GM12878 (cell line): ENCODE measurements at regions not wholly inside any gene's neighbourhood (a gene's known extent, or its start where the extent isn't known, plus 50 kb on each side); places are given as distances from the start of the nearest gene placed in this dataset.

Source experiments
- ATAC-seq: fragments of 200-7000 bp; cut with Tn5 transposase; 3 replicates; pipeline ENCODE4 v1.9.1; 2020; ENCODE audit warnings: mild to moderate bottlenecking, moderate library complexity
- BruUV-seq: library from RNA; stranded (reverse); fragments of 400-500 nt; replicated peaks from 2 replicates; lab custom pipeline; 2021; lab: Mats Ljungman, UMichigan
- CTCF ChIA-PET: fragments of 300-600 bp; sonication (Branson Sonifier 250); formaldehyde crosslinking; extraction: SDS; loops from one replicate; lab custom pipeline; 2021; ENCODE audit warnings: inconsistent platforms; lab: Yijun Ruan, JAX
- POLR2A ChIA-PET: fragments of 350-600 bp; formaldehyde crosslinking; extraction: SDS; loops from one replicate; lab custom pipeline; 2021; ENCODE audit warnings: inconsistent platforms; lab: Charles Lee
- RAD21 ChIA-PET: fragments of 300-600 bp; sonication (Branson Sonifier 250); formaldehyde crosslinking; loops from one replicate; lab custom pipeline; 2023; ENCODE audit warnings: antibody characterized with exemption; ENCODE audit not compliant: unreplicated experiment; lab: Charles Lee
- SMC1A ChIA-PET: fragments of 300-600 bp; sonication (Branson Sonifier 250); formaldehyde crosslinking; loops from one replicate; lab custom pipeline; 2023; ENCODE audit not compliant: unreplicated experiment, uncharacterized antibody; lab: Charles Lee
- DNase-seq: peaks from one replicate; pipeline ENCODE4 v3.0.0-alpha.2; 2011; ENCODE audit warnings: low read depth, low spot score
- FAIRE-seq: peaks from 3 replicates; lab custom pipeline; 2011; peaks lifted over from hg19 to GRCh38; lab: Jason Lieb, UNC
- H2AFZ ChIP-seq: 2 replicates; pipeline ENCODE4 v1.6.0; 2011; ENCODE audit warnings: low read depth, low read length, control low read depth; ENCODE audit not compliant: control insufficient read depth
- H3K27ac ChIP-seq: 2 replicates; pipeline ENCODE4 v1.5.1; 2011; ENCODE audit warnings: control low read depth; ENCODE audit not compliant: control insufficient read depth, insufficient read depth
- H3K27me3 ChIP-seq, 2 experiments: replicated peaks in 1 of 2; 2 replicates each; pipeline versions ENCODE4 v1.6.0 to v1.6.1; 2011; ENCODE audit warnings: low read length in 1 of 2; ENCODE audit not compliant: control insufficient read depth in 2 of 2, insufficient read depth in 2 of 2
- H3K36me3 ChIP-seq, 2 experiments: 2 replicates each; pipeline ENCODE4 v1.5.1; 2011; ENCODE audit warnings: low read length in 1 of 2; ENCODE audit not compliant: control insufficient read depth in 2 of 2, insufficient read depth in 2 of 2
- H3K4me1 ChIP-seq: 2 replicates; pipeline ENCODE4 v1.6.1; 2011; ENCODE audit warnings: mild to moderate bottlenecking, low read length, moderate library complexity, mixed read lengths; ENCODE audit not compliant: control insufficient read depth, insufficient read depth
- H3K4me2 ChIP-seq: 2 replicates; pipeline ENCODE4 v1.6.0; 2011; ENCODE audit warnings: control low read depth; ENCODE audit not compliant: control insufficient read depth, insufficient read depth
- H3K4me3 ChIP-seq: fragments of 200-600 bp; sonication (generic); 2 replicates; pipeline ENCODE4 v1.5.1; 2016
- H3K79me2 ChIP-seq: 2 replicates; pipeline ENCODE4 v1.6.0; 2011; ENCODE audit warnings: low read length; ENCODE audit not compliant: control insufficient read depth, insufficient read depth
- H3K9ac ChIP-seq: 2 replicates; pipeline ENCODE4 v1.8.0; 2011; ENCODE audit warnings: low read length, control low read depth, mixed read lengths; ENCODE audit not compliant: control insufficient read depth, insufficient read depth
- H3K9me3 ChIP-seq: replicated peaks from 3 replicates; pipeline ENCODE4 v1.5.1; 2011; ENCODE audit warnings: mild to moderate bottlenecking, low read length; ENCODE audit not compliant: control insufficient read depth, insufficient read depth
- H4K20me1 ChIP-seq: 2 replicates; pipeline ENCODE4 v1.6.0; 2011; ENCODE audit not compliant: control insufficient read depth, insufficient read depth
- BMI1 ChIP-seq: fragments of 450-650 bp; IDR thresholded peaks from 2 replicates; pipeline ENCODE4 v1.6.1; 2016; ENCODE audit warnings: mild to moderate bottlenecking, moderate library complexity, borderline replicate concordance
- CBFB ChIP-seq: IDR thresholded peaks from 2 replicates; pipeline ENCODE4 v1.6.1; 2016; ENCODE audit warnings: antibody characterized with exemption, low read depth
- EED ChIP-seq: sonication (generic); IDR thresholded peaks from 2 replicates; pipeline ENCODE4 v1.6.1; 2016; ENCODE audit warnings: antibody characterized with exemption, low read depth
- HDAC2 ChIP-seq: fragments of 200-600 bp; sonication (generic); IDR thresholded peaks from 2 replicates; pipeline ENCODE4 v1.6.1; 2017
- RBBP5 ChIP-seq: fragments of 200-600 bp; sonication (generic); conservative IDR thresholded peaks from 2 replicates; pipeline ENCODE4 v1.6.1; 2016
- SMARCA5 ChIP-seq: fragments of 450-650 bp; IDR thresholded peaks from 2 replicates; pipeline ENCODE4 v1.6.1; 2017; ENCODE audit warnings: mild to moderate bottlenecking
- SRF ChIP-seq, 2 experiments: IDR thresholded peaks; 2 replicates each; pipeline ENCODE4 v1.6.1; 2011; ENCODE audit warnings: low read depth in 2 of 2, low read length in 2 of 2, mild to moderate bottlenecking in 1 of 2, moderate library complexity in 1 of 2
- TBL1XR1 ChIP-seq: IDR thresholded peaks from 2 replicates; pipeline ENCODE4 v1.6.1; 2012; ENCODE audit warnings: low read depth, low read length, improper control_type of control experiment
- WGBS: methylation state at CpG from one replicate; pipeline ENCODE4 v1.1.6; 2016; ENCODE audit warnings: low lambda C conversion rate; ENCODE audit not compliant: insufficient replicate concordance, insufficient coverage; ENCODE audit errors: missing lambda C conversion rate; 5-methylcytosine and 5-hydroxymethylcytosine counted together
- in situ Hi-C: fragments of 300-500 bp; cut with MboI; formaldehyde crosslinking; loops from 9 replicates; pipeline ENCODE4 v1.14.3; 2018; ENCODE audit warnings: mixed read lengths
- intact Hi-C: fragments of 100-400 bp; cut with micrococcal nuclease; formaldehyde crosslinking; loops from one replicate; pipeline ENCODE4 v1.14.2; 2022; ENCODE audit not compliant: unreplicated experiment
- TF ChIP-seq, protein P1 (sequence below): fragments of 450-650 bp; IDR thresholded peaks from 2 replicates; pipeline ENCODE4 v1.6.1; 2017; ENCODE audit warnings: mild to moderate bottlenecking, moderate library complexity
- TF ChIP-seq, protein P2 (sequence below): fragments of 450-650 bp; IDR thresholded peaks from 2 replicates; pipeline ENCODE4 v1.6.1; 2018; ENCODE audit warnings: borderline replicate concordance, mild to moderate bottlenecking; ENCODE audit not compliant: partially characterized antibody
- TF ChIP-seq, protein P3 (sequence below): IDR thresholded peaks from 2 replicates; pipeline ENCODE4 v1.6.1; 2011; ENCODE audit warnings: borderline replicate concordance, low read depth, mild to moderate bottlenecking, moderate library complexity, low read length; ENCODE audit not compliant: insufficient read depth, poor library complexity, severe bottlenecking
- TF ChIP-seq, protein P4 (sequence below): IDR thresholded peaks from 2 replicates; pipeline ENCODE4 v1.6.1; 2012; ENCODE audit warnings: mild to moderate bottlenecking, low read depth, low read length

DNA sequence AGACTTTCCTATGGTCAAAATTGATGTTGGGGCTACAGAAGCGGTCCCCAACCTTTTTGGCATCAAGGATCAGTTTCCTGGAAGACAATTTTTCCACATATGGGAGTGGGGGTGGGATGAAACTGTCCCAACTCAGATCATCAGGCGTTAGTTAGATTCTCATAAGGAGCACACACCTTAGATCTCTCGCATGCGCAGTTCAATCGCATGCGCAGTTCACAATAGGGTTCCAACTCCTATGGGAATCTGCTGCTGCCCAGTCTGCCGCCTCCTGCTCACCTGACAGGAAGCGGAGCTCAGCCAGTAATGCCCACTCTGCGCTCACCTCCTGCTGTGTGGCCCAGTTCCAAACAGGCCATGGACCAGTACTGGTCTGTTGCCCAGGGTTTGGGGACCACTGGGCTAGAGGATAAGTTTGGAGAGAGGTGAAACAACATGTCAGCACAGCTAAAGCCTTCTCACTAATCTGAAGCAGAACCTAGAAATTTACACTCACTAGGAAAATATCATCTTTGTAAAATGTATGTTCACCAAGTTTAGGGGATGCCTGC is 410.8 kb upstream of the ZNF804A start (continued):
- TF ChIP-seq, protein P1, sequence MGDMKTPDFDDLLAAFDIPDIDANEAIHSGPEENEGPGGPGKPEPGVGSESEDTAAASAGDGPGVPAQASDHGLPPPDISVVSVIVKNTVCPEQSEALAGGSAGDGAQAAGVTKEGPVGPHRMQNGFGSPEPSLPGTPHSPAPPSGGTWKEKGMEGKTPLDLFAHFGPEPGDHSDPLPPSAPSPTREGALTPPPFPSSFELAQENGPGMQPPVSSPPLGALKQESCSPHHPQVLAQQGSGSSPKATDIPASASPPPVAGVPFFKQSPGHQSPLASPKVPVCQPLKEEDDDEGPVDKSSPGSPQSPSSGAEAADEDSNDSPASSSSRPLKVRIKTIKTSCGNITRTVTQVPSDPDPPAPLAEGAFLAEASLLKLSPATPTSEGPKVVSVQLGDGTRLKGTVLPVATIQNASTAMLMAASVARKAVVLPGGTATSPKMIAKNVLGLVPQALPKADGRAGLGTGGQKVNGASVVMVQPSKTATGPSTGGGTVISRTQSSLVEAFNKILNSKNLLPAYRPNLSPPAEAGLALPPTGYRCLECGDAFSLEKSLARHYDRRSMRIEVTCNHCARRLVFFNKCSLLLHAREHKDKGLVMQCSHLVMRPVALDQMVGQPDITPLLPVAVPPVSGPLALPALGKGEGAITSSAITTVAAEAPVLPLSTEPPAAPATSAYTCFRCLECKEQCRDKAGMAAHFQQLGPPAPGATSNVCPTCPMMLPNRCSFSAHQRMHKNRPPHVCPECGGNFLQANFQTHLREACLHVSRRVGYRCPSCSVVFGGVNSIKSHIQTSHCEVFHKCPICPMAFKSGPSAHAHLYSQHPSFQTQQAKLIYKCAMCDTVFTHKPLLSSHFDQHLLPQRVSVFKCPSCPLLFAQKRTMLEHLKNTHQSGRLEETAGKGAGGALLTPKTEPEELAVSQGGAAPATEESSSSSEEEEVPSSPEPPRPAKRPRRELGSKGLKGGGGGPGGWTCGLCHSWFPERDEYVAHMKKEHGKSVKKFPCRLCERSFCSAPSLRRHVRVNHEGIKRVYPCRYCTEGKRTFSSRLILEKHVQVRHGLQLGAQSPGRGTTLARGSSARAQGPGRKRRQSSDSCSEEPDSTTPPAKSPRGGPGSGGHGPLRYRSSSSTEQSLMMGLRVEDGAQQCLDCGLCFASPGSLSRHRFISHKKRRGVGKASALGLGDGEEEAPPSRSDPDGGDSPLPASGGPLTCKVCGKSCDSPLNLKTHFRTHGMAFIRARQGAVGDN: no peak

DNA sequence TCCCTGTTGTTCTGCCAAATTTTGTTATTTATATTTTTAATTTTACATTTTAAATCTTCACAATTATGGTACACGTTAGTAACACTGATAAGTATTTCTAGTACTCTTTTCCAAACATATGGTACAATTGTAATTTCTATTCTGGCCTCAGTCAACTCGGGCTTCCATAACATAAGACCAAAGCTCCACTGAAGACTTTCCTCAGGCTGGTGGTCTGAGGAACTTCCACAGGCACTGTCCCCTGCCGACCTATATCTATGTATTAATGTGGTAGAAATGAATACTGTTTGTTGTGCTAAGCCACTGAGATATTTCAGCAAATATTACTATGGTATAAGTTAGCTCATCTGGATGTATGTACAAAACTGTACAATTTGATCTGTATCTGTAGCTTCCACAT is 407.6 kb upstream of the ZNF804A start:
- Histone ChIP-seq H3K9ac (no peak overlapping the region), H3K4me2 (no peak overlapping the region), H2AFZ (no peak overlapping the region), H3K27me3 (no peaks in the 10 kb centered on the region), H4K20me1 (no peaks in the 10 kb centered on the region), H3K9me3 (no peaks in the 10 kb centered on the region), H3K4me1 (no peaks in the 10 kb centered on the region), H3K27ac (no peak overlapping the region), H3K79me2 (no peaks in the 10 kb centered on the region), H3K36me3 (no peaks in the 10 kb centered on the region), H3K4me3 (no peak overlapping the region)
- ChIA-PET CTCF (interaction anchor here (0.9 kb wide), 1 partner anchor 11 kb away, joined by 3 read pairs; no protein-coding TSS in a partner anchor), SMC1A (no interaction called here), RAD21 (no interaction called here), POLR2A (no interaction called here)
- no peak for FAIRE-seq
- 15% methylated on average over 3 of the region's 3 CpGs for WGBS
- no peak for DNase-seq
- intact Hi-C loops (no loop called here), in situ Hi-C loops (no loop called here)
- no peak for ATAC-seq
- BruUV-seq: no TSS peak
- TF ChIP-seq, protein P2, sequence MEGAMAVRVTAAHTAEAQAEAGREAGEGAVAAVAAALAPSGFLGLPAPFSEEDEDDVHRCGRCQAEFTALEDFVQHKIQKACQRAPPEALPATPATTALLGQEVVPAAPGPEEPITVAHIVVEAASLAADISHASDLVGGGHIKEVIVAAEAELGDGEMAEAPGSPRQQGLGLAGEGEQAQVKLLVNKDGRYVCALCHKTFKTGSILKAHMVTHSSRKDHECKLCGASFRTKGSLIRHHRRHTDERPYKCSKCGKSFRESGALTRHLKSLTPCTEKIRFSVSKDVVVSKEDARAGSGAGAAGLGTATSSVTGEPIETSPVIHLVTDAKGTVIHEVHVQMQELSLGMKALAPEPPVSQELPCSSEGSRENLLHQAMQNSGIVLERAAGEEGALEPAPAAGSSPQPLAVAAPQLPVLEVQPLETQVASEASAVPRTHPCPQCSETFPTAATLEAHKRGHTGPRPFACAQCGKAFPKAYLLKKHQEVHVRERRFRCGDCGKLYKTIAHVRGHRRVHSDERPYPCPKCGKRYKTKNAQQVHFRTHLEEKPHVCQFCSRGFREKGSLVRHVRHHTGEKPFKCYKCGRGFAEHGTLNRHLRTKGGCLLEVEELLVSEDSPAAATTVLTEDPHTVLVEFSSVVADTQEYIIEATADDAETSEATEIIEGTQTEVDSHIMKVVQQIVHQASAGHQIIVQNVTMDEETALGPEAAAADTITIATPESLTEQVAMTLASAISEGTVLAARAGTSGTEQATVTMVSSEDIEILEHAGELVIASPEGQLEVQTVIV: no peak
- no peak for TF ChIP-seq BMI1
- no peak for TF ChIP-seq SMARCA5
- no peak for TF ChIP-seq SRF (IDR thresholded peaks at IDR 0.05; ENCODE audit: low read depth in 2 of 2, low read length in 2 of 2)
- no peak for TF ChIP-seq CBFB
- TF ChIP-seq TBL1XR1: no peak
- no peak for TF ChIP-seq EED
- TF ChIP-seq, protein P3, sequence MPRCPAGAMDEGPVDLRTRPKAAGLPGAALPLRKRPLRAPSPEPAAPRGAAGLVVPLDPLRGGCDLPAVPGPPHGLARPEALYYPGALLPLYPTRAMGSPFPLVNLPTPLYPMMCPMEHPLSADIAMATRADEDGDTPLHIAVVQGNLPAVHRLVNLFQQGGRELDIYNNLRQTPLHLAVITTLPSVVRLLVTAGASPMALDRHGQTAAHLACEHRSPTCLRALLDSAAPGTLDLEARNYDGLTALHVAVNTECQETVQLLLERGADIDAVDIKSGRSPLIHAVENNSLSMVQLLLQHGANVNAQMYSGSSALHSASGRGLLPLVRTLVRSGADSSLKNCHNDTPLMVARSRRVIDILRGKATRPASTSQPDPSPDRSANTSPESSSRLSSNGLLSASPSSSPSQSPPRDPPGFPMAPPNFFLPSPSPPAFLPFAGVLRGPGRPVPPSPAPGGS: no peak
- TF ChIP-seq, protein P4, sequence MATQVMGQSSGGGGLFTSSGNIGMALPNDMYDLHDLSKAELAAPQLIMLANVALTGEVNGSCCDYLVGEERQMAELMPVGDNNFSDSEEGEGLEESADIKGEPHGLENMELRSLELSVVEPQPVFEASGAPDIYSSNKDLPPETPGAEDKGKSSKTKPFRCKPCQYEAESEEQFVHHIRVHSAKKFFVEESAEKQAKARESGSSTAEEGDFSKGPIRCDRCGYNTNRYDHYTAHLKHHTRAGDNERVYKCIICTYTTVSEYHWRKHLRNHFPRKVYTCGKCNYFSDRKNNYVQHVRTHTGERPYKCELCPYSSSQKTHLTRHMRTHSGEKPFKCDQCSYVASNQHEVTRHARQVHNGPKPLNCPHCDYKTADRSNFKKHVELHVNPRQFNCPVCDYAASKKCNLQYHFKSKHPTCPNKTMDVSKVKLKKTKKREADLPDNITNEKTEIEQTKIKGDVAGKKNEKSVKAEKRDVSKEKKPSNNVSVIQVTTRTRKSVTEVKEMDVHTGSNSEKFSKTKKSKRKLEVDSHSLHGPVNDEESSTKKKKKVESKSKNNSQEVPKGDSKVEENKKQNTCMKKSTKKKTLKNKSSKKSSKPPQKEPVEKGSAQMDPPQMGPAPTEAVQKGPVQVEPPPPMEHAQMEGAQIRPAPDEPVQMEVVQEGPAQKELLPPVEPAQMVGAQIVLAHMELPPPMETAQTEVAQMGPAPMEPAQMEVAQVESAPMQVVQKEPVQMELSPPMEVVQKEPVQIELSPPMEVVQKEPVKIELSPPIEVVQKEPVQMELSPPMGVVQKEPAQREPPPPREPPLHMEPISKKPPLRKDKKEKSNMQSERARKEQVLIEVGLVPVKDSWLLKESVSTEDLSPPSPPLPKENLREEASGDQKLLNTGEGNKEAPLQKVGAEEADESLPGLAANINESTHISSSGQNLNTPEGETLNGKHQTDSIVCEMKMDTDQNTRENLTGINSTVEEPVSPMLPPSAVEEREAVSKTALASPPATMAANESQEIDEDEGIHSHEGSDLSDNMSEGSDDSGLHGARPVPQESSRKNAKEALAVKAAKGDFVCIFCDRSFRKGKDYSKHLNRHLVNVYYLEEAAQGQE: no peak
- TF ChIP-seq HDAC2: no peak
- no peak for TF ChIP-seq RBBP5
